Central memory CD8-positive, alpha-beta T cell (primary cell): ENCODE measurements at regions not wholly inside any gene's neighbourhood (a gene's known extent, or its start where the extent isn't known, plus 50 kb on each side); places are given as distances from the start of the nearest gene placed in this dataset.

Experiments
- ATAC-seq: fragments of 150-1000 bp; cut with Tn5 transposase; replicated peaks from 2 replicates; pipeline ENCODE4 v1.10.0; 2022; ENCODE audit warnings: mild to moderate bottlenecking, moderate FRiP score, moderate number of reproducible peaks; ENCODE audit not compliant: poor library complexity, severe bottlenecking; ENCODE audit errors: extremely low read depth
- DNase-seq, 2 donors: peaks; one replicate each; pipeline ENCODE4 v3.0.0; 2021; ENCODE audit warnings: low spot score in 2 of 2
- H3K27ac Mint-ChIP-seq: one replicate; pipeline ENCODE4 v1.8.0; 2022; ENCODE audit warnings: low read depth, mild to moderate bottlenecking, moderate library complexity, mixed read lengths
- H3K27me3 Mint-ChIP-seq: one replicate; pipeline ENCODE4 v1.8.0; 2022; ENCODE audit warnings: mixed read lengths
- H3K36me3 Mint-ChIP-seq: one replicate; pipeline ENCODE4 v1.8.0; 2022; ENCODE audit warnings: mild to moderate bottlenecking, moderate library complexity, mixed read lengths; ENCODE audit not compliant: insufficient read depth
- H3K4me1 Mint-ChIP-seq: one replicate; pipeline ENCODE4 v1.8.0; 2022; ENCODE audit warnings: mixed read lengths
- H3K4me3 Mint-ChIP-seq: one replicate; pipeline ENCODE4 v1.8.0; 2022; ENCODE audit warnings: mild to moderate bottlenecking, moderate library complexity, mixed read lengths
- H3K9me3 Mint-ChIP-seq: one replicate; pipeline ENCODE4 v1.8.0; 2022; ENCODE audit warnings: mixed read lengths

GRCh38 chr7:1378610-1379601 is 80.4 kb downstream of the MICALL2 start:
- no peaks in the 10 kb centered on the region for H3K9me3 Mint-ChIP-seq
- ATAC-seq (no peak), DNase-seq (no peak)
- no peaks in the 10 kb centered on the region for H3K36me3 Mint-ChIP-seq
- H3K4me1 Mint-ChIP-seq = no peaks in the 10 kb centered on the region
- H3K4me3 Mint-ChIP-seq = no peak overlapping the region
- no peaks in the 10 kb centered on the region for H3K27me3 Mint-ChIP-seq
- H3K27ac Mint-ChIP-seq = no peak overlapping the region

DNA sequence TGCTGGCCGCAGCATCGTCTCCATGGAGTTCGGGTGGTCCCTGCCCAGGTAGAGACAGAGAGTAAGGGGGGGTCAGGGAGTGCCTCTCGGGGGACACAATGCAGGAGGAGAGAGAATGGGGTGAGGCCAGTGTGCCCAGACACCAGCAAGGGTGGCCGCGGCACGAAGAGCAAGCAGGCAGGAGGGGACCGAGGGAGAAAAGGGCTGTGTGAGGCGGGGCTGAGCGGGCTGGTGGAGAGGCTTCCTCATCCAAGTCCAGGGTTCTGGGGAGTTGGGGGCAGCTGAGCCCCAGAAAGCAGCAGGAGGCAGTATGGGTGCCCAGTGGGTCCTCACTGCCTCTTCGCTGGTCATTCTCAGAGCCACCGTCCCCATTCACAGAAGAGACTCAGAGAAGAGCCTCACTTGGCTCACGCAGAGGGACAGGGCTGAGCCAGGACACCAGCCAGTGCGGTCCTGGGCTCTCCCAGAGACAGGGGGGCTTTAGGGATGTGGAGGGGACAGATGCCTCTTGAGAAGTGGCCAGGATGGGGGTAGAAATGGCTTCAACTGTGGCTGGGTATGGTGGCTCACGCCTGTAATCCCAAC is 78.9 kb downstream of the MICALL2 start:
- no peak overlapping the region for H3K27ac Mint-ChIP-seq
- H3K4me1 Mint-ChIP-seq = no peaks in the 10 kb centered on the region
- H3K36me3 Mint-ChIP-seq = no peaks in the 10 kb centered on the region
- no peak for DNase-seq
- no peaks in the 10 kb centered on the region for H3K27me3 Mint-ChIP-seq
- H3K9me3 Mint-ChIP-seq = no peaks in the 10 kb centered on the region
- ATAC-seq = no peak
- H3K4me3 Mint-ChIP-seq = no peak overlapping the region

- DNase-seq (no peak), ATAC-seq (no peak)
- Mint-ChIP-seq H3K36me3 (no peaks in the 10 kb centered on the region), H3K4me1 (no peaks in the 10 kb centered on the region), H3K27me3 (no peaks in the 10 kb centered on the region), H3K9me3 (no peaks in the 10 kb centered on the region), H3K4me3 (no peak overlapping the region), H3K27ac (no peak overlapping the region)
Measured at GRCh38 chr7:1380821-1381580, 78.3 kb downstream of the MICALL2 start.

DNA sequence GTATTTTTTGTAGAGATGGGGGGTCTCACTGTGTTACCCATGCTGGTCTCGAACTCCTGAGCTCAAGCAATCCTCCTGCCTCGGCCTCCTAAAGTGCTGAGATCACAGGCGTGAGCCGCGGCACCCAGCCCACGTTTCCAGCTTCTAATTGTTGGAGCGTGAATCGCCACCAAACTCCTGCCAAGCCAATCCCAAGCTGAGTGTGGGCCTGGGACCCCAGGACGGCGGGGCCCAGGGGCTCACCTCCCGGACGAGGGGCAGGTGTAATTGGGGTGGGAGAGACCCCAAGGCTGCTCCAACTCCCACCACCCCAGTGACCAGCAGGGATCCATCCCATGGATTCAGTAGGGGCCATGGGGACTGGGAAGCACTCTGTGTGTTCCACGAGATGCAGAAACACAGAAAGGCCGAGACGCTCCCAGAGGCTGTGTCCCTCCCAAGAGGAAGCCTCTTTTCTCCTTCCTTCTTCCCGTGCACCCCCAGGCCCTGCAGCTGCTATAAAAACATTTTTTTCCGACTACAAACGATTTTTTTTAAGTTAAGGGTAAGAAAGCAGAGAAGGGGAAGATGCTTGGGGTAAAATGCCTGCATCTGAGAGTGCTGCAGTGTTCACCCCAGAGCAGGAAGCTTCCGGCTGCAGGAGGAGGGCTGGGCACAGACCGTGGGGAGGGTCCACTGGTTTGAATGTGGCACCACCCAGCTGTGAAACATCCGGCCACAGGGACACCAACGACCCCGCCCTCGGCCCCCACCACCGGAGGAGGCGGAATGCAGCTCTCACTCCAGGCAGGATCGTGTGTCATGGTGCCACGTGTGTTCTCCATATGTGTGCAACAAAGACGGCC is 76.5 kb downstream of the MICALL2 start:
- H3K4me1 Mint-ChIP-seq = no peaks in the 10 kb centered on the region

DNA sequence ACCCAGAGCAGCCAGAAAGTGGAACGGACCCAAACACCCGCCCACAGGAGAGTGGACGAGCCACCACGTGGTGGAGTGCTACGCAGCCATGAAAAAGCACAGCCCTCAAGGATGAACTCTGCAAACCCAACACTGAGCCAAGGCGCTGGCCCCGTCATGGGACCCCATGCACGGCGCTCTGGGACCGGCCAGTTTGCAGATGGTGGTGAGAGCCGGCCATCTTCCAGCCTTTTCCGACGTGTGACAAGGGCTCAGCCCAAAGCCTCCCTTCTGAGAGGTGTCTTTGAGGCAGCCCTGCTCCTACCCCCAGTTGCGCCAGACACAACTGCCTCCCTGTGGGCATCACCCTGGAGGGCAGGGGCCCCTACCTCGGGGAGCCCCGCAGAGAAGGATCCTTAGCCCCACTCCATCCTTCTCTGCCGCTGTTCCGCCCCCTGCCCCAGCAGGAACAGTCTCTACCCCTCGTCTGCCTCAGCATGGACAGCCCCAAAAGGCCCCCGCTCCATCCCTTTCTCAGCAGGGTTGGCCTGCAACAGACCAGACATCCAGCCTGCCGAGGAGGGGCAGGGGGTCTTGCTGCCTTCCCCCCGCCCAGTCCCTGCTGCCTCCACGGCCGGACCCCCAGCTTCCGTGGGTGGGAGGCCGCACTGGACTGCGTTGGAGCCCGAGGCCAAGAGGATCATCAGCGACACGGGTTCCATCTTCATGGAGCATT is 75.7 kb downstream of the MICALL2 start:
- Mint-ChIP-seq H3K36me3 (no peaks in the 10 kb centered on the region), H3K4me1 (no peaks in the 10 kb centered on the region), H3K27me3 (peaks cover 15% of the 10 kb centered on the region), H3K4me3 (no peak overlapping the region), H3K27ac (no peak overlapping the region), H3K9me3 (no peaks in the 10 kb centered on the region)
- DNase-seq (no peak), ATAC-seq (no peak)

More for the DNA sequence above, 76.5 kb downstream of the MICALL2 start:
- Mint-ChIP-seq H3K4me3 (no peak overlapping the region), H3K9me3 (no peaks in the 10 kb centered on the region), H3K27ac (no peak overlapping the region), H3K27me3 (peaks cover 8% of the 10 kb centered on the region), H3K36me3 (no peaks in the 10 kb centered on the region)
- DNase-seq (no peak), ATAC-seq (no peak)

GRCh38 chr7:1384113-1384415 is 75.2 kb downstream of the MICALL2 start:
- no peaks in the 10 kb centered on the region for H3K36me3 Mint-ChIP-seq
- H3K9me3 Mint-ChIP-seq = no peaks in the 10 kb centered on the region
- H3K27me3 Mint-ChIP-seq = peaks cover 20% of the 10 kb centered on the region
- no peak for DNase-seq
- H3K4me1 Mint-ChIP-seq = no peaks in the 10 kb centered on the region
- no peak overlapping the region for H3K27ac Mint-ChIP-seq
- no peak for ATAC-seq
- H3K4me3 Mint-ChIP-seq = no peak overlapping the region
